ENCODE measurements at regions not wholly inside any gene's neighbourhood (a gene's known extent, or its start where the extent isn't known, plus 50 kb on each side); places are given as distances from the start of the nearest gene placed in this dataset.

DNA sequence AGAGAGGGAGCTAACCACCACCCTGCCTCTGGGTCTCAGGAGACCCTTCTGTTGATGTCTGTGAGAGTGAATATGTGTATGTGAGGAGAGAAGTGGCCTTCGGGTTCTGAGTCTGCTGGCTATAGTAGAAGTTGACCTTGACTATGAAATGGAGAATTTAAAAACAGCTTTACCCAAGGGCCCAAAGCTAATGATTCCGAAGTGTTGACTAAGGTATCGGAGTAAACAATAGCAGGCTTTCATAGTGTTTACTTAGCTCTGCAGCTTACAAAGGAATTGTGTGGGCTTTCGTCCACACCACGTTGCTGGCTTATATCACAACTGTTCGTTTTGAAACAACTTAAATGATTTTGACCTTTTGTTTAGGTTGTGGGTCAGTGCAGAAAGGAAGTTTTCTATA is 126.5 kb upstream of the JAG1 start:
- TF ChIP-seq, protein P1, sequence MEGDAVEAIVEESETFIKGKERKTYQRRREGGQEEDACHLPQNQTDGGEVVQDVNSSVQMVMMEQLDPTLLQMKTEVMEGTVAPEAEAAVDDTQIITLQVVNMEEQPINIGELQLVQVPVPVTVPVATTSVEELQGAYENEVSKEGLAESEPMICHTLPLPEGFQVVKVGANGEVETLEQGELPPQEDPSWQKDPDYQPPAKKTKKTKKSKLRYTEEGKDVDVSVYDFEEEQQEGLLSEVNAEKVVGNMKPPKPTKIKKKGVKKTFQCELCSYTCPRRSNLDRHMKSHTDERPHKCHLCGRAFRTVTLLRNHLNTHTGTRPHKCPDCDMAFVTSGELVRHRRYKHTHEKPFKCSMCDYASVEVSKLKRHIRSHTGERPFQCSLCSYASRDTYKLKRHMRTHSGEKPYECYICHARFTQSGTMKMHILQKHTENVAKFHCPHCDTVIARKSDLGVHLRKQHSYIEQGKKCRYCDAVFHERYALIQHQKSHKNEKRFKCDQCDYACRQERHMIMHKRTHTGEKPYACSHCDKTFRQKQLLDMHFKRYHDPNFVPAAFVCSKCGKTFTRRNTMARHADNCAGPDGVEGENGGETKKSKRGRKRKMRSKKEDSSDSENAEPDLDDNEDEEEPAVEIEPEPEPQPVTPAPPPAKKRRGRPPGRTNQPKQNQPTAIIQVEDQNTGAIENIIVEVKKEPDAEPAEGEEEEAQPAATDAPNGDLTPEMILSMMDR (IDR thresholded peaks at IDR 0.05; ENCODE audit: borderline replicate concordance) = no peak
- intact Hi-C loops (cut with micrococcal nuclease) = no loop called here
- Histone ChIP-seq H3K36me3 (no peaks in the 10 kb centered on the region), H3K27me3 (ENCODE audit: low read depth) (no peaks in the 10 kb centered on the region), H3K4me1 (peaks cover 6% of the 10 kb centered on the region), H3K9me3 (replicated peaks) (no peaks in the 10 kb centered on the region), H3K27ac (replicated peaks) (no peak overlapping the region), H3K4me3 (no peak overlapping the region)
- no peak for DNase-seq

DNA sequence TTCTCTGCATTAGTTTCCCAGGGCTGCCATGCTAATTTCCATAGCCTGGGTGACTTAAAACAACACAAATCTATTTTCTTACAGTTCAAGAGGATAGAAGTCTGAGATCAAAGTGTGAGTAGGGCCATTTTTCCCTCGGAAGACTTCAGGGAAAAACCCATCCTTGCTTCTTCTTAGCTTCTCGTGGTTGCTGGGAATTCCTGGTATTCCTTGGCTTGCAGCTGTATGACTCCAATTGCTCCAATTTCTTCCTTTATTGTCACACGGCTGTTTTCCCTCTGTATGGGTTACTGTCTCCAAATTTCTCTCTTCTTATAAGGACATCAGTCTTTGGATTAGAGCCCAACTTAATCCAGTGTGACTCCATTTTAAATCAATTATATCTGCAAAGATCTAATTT is 128.4 kb upstream of the JAG1 start:
- Histone ChIP-seq H3K4me1 (peaks cover 22% of the 10 kb centered on the region), H3K27ac (replicated peaks) (no peak overlapping the region), H3K27me3 (ENCODE audit: low read depth) (no peaks in the 10 kb centered on the region), H3K36me3 (no peaks in the 10 kb centered on the region), H3K9me3 (replicated peaks) (no peaks in the 10 kb centered on the region), H3K4me3 (no peak overlapping the region)
- DNase-seq = no peak
- intact Hi-C loops (cut with micrococcal nuclease) = no loop called here
- TF ChIP-seq, protein P1 (IDR thresholded peaks at IDR 0.05; ENCODE audit: borderline replicate concordance) = no peak

DNA sequence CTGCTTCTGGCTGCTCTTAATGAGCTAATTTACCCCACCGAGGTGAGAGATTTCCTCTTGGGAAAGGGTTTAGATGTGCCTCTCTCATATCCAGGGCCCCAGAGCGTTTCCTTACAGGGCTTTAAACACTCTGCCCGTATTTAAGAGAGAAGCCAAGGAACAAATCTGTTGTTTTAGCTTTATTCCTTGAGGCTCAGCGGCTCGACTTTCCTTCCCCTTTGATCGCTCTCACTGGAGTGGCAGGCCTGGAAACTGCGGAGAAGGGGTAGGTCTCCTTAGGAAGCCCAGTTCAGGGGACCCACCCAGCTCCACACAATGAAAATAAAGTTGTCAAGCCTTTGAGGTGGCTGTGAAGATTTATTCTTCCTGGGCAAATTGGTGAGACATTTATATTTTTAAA is 132.0 kb upstream of the JAG1 start:
- DNase-seq = no peak

DNA sequence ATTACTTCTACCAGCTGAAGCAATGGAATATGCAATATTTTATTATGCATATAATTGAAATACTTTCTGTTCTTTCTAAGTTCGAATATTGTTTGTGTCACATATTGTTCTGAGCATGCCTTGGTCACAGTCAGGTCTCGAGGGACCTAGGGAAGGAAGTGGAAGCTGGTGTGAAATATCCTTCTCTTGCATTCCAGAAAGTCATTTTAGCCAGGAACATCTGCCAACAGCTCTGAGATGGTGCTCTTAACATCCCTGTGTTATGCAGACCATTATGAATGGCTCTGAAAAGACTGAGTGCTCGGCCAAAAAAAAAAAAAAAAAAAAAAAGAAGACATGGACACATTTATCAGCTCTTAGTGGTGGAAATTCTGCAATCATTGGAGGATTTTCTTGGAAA is 132.7 kb upstream of the JAG1 start:
- DNase-seq = no peak
- intact Hi-C loops (cut with micrococcal nuclease) = no loop called here
- H3K9me3 ChIP-seq (replicated peaks) = no peaks in the 10 kb centered on the region
- H3K4me1 ChIP-seq = peaks cover 22% of the 10 kb centered on the region
- H3K4me3 ChIP-seq = no peak overlapping the region
- H3K36me3 ChIP-seq = no peaks in the 10 kb centered on the region
- H3K27me3 ChIP-seq (ENCODE audit: low read depth) = no peaks in the 10 kb centered on the region
- peak overlapping the region; percentile 72 for H3K27ac ChIP-seq (replicated peaks)
- TF ChIP-seq, protein P1 (IDR thresholded peaks at IDR 0.05; ENCODE audit: borderline replicate concordance) = no peak

More for the DNA sequence above, 132.0 kb upstream of the JAG1 start:
- no peaks in the 10 kb centered on the region for H3K27me3 ChIP-seq (ENCODE audit: low read depth)
- peak overlapping the region; percentile 72 for H3K27ac ChIP-seq (replicated peaks)
- intact Hi-C loops (cut with micrococcal nuclease) = no loop called here
- TF ChIP-seq, protein P1 (IDR thresholded peaks at IDR 0.05; ENCODE audit: borderline replicate concordance) = no peak
- H3K4me1 ChIP-seq = peaks cover 22% of the 10 kb centered on the region
- no peaks in the 10 kb centered on the region for H3K9me3 ChIP-seq (replicated peaks)
- H3K36me3 ChIP-seq = no peaks in the 10 kb centered on the region
- H3K4me3 ChIP-seq = no peak overlapping the region

DNA sequence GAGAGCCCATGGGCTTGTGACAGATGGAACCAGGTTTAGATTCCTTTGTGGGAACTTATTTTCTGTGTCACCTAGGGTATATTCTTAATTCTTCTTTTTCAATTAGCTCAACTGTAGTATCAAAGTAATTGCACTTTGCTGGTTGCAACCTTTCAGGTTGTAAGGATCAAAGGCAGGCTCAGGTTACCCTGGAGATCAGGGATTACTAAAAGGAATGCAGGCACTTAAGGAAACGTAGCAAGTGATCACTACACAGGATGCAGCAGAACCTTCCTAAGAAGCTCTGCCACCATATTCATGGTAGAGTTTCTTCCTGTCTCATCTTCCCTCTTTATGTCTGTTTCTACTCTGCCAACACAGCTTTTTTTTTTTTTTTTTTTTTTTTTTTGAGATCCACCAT is 133.2 kb upstream of the JAG1 start:
- intact Hi-C loops (cut with micrococcal nuclease) = no loop called here
- no peaks in the 10 kb centered on the region for H3K27me3 ChIP-seq (ENCODE audit: low read depth)
- peak overlapping the region; percentile 72 for H3K27ac ChIP-seq (replicated peaks)
- DNase-seq = no peak
- H3K36me3 ChIP-seq = no peaks in the 10 kb centered on the region
- H3K4me3 ChIP-seq = no peak overlapping the region
- TF ChIP-seq, protein P1 (IDR thresholded peaks at IDR 0.05; ENCODE audit: borderline replicate concordance) = no peak
- H3K9me3 ChIP-seq (replicated peaks) = no peaks in the 10 kb centered on the region
- H3K4me1 ChIP-seq = peaks cover 22% of the 10 kb centered on the region
